Testis (tissue), 2 donors: ENCODE measurements at regions not wholly inside any gene's neighbourhood (a gene's known extent, or its start where the extent isn't known, plus 50 kb on each side); places are given as distances from the start of the nearest gene placed in this dataset.

Experiments used
- DNase-seq: peaks from one replicate; pipeline ENCODE4 v3.0.0-alpha.2; 2019
- H3K27ac ChIP-seq, 2 donors: fragments of 200-600 bp; sonication (generic); one replicate each; pipeline ENCODE4 v1.5.1; 2019
- H3K27me3 ChIP-seq: fragments of 200-600 bp; sonication (generic); one replicate; pipeline ENCODE4 v1.5.1; 2019
- H3K36me3 ChIP-seq: fragments of 200-600 bp; sonication (generic); one replicate; pipeline ENCODE4 v1.5.1; 2017; ENCODE audit warnings: low read depth; ENCODE audit errors: missing control alignments
- H3K4me1 ChIP-seq: fragments of 200-600 bp; sonication (generic); one replicate; pipeline ENCODE4 v1.5.1; 2019
- H3K4me3 ChIP-seq, 2 donors: fragments of 200-600 bp; sonication (generic); one replicate each; pipeline ENCODE4 v1.5.1; 2017 to 2019
- H3K9me3 ChIP-seq: fragments of 200-600 bp; sonication (generic); one replicate; pipeline ENCODE4 v1.5.1; 2017
- POLR2A ChIP-seq: fragments of 450-650 bp; IDR thresholded peaks from one replicate; pipeline ENCODE4 v1.6.1; 2017; ENCODE audit warnings: antibody characterized with exemption, mild to moderate bottlenecking, moderate library complexity
- WGBS, 2 donors: methylation state at CpG; one replicate each; pipeline ENCODE4 v1.1.5; 2018; 5-methylcytosine and 5-hydroxymethylcytosine counted together
- intact Hi-C: fragments of 100-400 bp; cut with DNase I; formaldehyde crosslinking; loops from one replicate; pipeline ENCODE4 v1.15.1; 2023; ENCODE audit warnings: low total_unique reads
- TF ChIP-seq, protein P1 (sequence below), 3 experiments: fragments of 450-650 bp in 2 of 3; fragments of 200-600 bp in 1 of 3; sonication (generic) in 1 of 3; IDR thresholded peaks; one replicate each; pipeline ENCODE4 v1.5.1; 2016 to 2019; ENCODE audit warnings: antibody characterized with exemption in 3 of 3, mild to moderate bottlenecking in 2 of 3, moderate library complexity in 1 of 3

DNA sequence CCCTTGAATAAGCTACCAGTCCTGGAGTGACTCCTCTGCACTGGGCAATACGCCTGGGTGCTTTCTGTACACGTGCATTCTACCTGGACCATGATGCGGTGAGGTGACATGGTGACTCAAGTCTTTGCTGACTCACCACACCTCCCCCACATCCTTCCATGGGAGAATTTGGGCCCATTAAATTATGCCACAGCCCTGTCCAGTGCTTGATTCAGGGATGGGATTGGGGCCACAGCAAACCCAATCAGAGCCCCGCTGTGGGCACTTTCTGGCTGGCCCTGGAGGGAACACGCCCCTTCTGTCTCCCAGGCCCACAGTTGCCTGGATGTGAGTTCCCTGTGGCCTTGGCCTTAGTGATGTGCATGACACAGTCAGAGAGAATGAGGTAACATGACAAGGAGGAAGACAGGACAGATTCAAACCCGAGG lies 86.9 kb downstream of the LRRC30 start:
- no peak for DNase-seq
- no peak overlapping the region for H3K27ac ChIP-seq
- TF ChIP-seq POLR2A, result no peak
- TF ChIP-seq, protein P1, sequence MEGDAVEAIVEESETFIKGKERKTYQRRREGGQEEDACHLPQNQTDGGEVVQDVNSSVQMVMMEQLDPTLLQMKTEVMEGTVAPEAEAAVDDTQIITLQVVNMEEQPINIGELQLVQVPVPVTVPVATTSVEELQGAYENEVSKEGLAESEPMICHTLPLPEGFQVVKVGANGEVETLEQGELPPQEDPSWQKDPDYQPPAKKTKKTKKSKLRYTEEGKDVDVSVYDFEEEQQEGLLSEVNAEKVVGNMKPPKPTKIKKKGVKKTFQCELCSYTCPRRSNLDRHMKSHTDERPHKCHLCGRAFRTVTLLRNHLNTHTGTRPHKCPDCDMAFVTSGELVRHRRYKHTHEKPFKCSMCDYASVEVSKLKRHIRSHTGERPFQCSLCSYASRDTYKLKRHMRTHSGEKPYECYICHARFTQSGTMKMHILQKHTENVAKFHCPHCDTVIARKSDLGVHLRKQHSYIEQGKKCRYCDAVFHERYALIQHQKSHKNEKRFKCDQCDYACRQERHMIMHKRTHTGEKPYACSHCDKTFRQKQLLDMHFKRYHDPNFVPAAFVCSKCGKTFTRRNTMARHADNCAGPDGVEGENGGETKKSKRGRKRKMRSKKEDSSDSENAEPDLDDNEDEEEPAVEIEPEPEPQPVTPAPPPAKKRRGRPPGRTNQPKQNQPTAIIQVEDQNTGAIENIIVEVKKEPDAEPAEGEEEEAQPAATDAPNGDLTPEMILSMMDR (IDR thresholded peaks at IDR 0.05), result no peak
- H3K4me1 ChIP-seq, result no peaks in the 10 kb centered on the region
- no peaks in the 10 kb centered on the region for H3K9me3 ChIP-seq
- H3K4me3 ChIP-seq, result no peak overlapping the region
- H3K36me3 ChIP-seq, result no peaks in the 10 kb centered on the region
- WGBS, 2 donors, result 88 to 91% methylated on average over 5 to 6 of the region's 6 CpGs
- intact Hi-C loops, result no loop called here
- H3K27me3 ChIP-seq, result no peaks in the 10 kb centered on the region

DNA sequence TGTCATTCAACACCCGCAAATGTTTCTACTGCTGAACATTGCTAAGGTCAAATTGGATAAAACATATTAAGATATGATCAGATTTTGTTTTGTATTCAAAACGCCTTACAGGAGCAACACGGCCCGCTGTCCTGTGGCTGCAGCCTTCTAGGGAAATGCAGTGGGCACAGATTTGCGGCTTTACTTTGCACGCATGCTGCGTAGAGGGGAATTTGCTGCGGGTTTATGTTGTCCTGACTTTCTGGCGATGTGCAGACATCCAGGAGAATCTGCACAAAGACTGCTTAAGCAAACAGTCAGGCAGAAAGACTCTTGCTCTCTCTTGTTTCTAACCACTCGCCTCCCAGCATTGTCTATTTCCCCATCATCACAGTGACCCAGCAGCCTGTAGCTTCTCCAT lies 88.3 kb downstream of the LRRC30 start:
- no peak for TF ChIP-seq POLR2A
- TF ChIP-seq, protein P1 (IDR thresholded peaks at IDR 0.05), result no peak
- Histone ChIP-seq H3K4me1 (no peaks in the 10 kb centered on the region), H3K4me3 (no peak overlapping the region), H3K27me3 (no peaks in the 10 kb centered on the region), H3K9me3 (no peaks in the 10 kb centered on the region), H3K36me3 (no peaks in the 10 kb centered on the region), H3K27ac (no peak overlapping the region)
- DNase-seq, result no peak
- intact Hi-C loops, result no loop called here
- 81 to 84% methylated on average over 10 of the region's 10 CpGs for WGBS, 2 donors

DNA sequence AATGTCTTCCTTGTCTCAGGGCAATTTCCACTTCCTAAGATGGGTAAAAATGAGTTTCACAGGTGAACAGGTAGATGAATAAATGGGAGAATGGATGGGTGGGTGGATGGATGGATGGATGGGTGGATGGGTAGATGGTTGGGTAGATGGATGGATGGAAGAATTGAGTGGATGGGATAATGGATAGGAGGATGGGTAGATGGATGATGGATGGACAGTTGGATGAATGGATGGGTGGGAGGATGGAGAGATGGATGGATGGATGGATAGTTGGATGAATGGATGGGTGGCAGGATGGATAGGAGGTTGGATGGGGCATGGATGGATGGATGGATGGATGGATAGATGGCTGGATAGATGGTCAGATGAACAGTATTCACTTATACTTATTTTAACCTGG lies 90.9 kb downstream of the LRRC30 start:
- no peak for DNase-seq
- Histone ChIP-seq H3K9me3 (no peaks in the 10 kb centered on the region), H3K27ac (no peak overlapping the region), H3K4me1 (no peaks in the 10 kb centered on the region), H3K36me3 (no peaks in the 10 kb centered on the region), H3K27me3 (no peaks in the 10 kb centered on the region), H3K4me3 (no peak overlapping the region)
- intact Hi-C loops, result no loop called here
- TF ChIP-seq, protein P1 (IDR thresholded peaks at IDR 0.05), result no peak

DNA sequence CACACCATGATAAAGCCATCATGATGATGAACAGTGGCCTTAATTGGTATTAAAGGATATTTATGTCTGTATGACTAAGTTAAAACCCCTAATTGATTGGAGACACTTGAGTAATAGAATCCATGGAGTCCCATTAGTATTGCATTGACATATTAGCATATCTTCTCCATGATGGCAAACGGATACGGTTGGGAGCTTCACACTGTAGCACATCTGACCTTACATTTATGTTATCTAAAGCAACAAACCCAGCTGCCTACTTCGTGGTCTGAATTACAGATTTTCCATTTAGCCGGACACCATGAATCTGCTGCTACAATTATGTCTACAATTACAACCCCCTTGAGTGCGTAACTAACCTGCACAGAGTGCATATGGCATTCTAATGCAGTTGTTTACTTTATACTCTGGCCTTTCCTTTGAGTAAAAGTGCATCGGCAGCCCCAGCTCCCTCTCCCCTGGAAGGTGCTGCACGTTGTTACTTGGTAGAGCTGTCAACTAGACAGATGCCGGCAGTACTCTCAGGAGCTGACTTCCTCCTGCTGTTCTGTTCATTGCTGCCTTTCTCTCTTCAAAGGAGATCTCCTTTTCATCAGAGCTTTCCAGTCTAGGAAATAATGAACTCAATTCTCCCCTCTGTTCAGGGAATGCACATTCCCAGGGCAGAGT lies 92.1 kb downstream of the LRRC30 start:
- 55 to 61% methylated on average over 8 of the region's 8 CpGs for WGBS, 2 donors
- H3K36me3 ChIP-seq, result no peaks in the 10 kb centered on the region
- TF ChIP-seq POLR2A, result no peak
- TF ChIP-seq, protein P1 (IDR thresholded peaks at IDR 0.05), result no peak
- intact Hi-C loops, result no loop called here
- no peaks in the 10 kb centered on the region for H3K4me1 ChIP-seq
- no peak overlapping the region for H3K4me3 ChIP-seq
- DNase-seq, result no peak
- H3K27ac ChIP-seq, result no peak overlapping the region
- H3K27me3 ChIP-seq, result no peaks in the 10 kb centered on the region
- H3K9me3 ChIP-seq, result no peaks in the 10 kb centered on the region

DNA sequence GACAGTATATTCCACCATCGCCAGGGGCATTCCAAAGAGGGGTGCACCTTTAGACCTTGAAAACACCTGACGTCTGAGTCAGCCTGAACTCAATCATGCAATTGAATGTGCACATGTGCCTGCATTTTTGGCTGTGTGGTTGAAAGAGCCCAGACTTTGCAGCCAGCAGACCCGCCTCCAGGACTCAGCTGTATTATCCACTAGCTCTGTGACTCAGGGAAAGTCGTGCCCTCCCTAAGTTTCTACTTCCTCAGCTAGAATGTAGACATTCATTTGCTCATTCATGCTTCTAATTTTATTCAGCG lies 94.2 kb downstream of the LRRC30 start:
- Histone ChIP-seq H3K27ac (no peak overlapping the region), H3K36me3 (no peaks in the 10 kb centered on the region), H3K27me3 (no peaks in the 10 kb centered on the region), H3K4me3 (no peak overlapping the region), H3K9me3 (no peaks in the 10 kb centered on the region), H3K4me1 (no peaks in the 10 kb centered on the region)
- no peak for TF ChIP-seq POLR2A
- TF ChIP-seq, protein P1 (IDR thresholded peaks at IDR 0.05), result no peak
- 76 to 78% methylated on average over 5 of the region's 5 CpGs for WGBS, 2 donors
- intact Hi-C loops, result no loop called here
- no peak for DNase-seq
